Tibial nerve (tissue), 3 donors: ENCODE measurements at regions not wholly inside any gene's neighbourhood (a gene's known extent, or its start where the extent isn't known, plus 50 kb on each side); places are given as distances from the start of the nearest gene placed in this dataset.

Experiments
- POLR2A ChIP-seq, 2 donors: fragments of 450-650 bp; IDR thresholded peaks; one replicate each; pipeline ENCODE4 v1.6.1; 2017; ENCODE audit warnings: antibody characterized with exemption in 2 of 2, mild to moderate bottlenecking in 2 of 2, moderate library complexity in 2 of 2
- TF ChIP-seq, protein P1 (sequence below), 5 experiments: fragments of 200-600 bp in 3 of 5; fragments of 450-650 bp in 2 of 5; sonication (generic) in 3 of 5; IDR thresholded peaks; one replicate each; pipeline ENCODE4 v1.5.1; 2016 to 2019; ENCODE audit warnings: antibody characterized with exemption in 5 of 5, mild to moderate bottlenecking in 3 of 5, moderate library complexity in 2 of 5

DNA sequence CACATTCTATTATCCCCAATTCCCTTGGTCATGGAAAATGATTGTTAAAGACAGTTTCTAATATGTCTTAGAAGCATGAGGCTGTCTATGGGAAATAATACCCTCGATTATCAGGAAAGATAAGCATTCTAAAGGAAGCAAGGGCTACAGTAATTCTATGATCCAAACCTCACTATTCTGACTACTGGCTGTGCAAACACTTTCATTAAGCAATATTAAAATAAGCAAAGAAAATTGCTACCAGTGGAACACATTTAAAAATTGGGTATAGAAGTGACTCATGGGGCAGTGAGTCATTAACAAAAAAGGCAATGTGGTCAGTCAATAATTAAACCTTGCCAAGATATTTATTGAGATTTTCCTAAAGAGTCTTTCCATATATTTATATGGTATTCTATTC, 1415.2 kb upstream of the TENM4 start:
- TF ChIP-seq, protein P1, sequence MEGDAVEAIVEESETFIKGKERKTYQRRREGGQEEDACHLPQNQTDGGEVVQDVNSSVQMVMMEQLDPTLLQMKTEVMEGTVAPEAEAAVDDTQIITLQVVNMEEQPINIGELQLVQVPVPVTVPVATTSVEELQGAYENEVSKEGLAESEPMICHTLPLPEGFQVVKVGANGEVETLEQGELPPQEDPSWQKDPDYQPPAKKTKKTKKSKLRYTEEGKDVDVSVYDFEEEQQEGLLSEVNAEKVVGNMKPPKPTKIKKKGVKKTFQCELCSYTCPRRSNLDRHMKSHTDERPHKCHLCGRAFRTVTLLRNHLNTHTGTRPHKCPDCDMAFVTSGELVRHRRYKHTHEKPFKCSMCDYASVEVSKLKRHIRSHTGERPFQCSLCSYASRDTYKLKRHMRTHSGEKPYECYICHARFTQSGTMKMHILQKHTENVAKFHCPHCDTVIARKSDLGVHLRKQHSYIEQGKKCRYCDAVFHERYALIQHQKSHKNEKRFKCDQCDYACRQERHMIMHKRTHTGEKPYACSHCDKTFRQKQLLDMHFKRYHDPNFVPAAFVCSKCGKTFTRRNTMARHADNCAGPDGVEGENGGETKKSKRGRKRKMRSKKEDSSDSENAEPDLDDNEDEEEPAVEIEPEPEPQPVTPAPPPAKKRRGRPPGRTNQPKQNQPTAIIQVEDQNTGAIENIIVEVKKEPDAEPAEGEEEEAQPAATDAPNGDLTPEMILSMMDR (IDR thresholded peaks at IDR 0.05), result no peak
- no peak for TF ChIP-seq POLR2A (IDR thresholded peaks at IDR 0.05)
